Thyroid gland (tissue), 4 donors: ENCODE measurements at regions not wholly inside any gene's neighbourhood (a gene's known extent, or its start where the extent isn't known, plus 50 kb on each side); places are given as distances from the start of the nearest gene placed in this dataset.

ENCODE experiments used
- POLR2A ChIP-seq, 2 donors: fragments of 450-650 bp; IDR thresholded peaks; one replicate each; pipeline ENCODE4 v1.6.1; 2017; ENCODE audit warnings: antibody characterized with exemption in 2 of 2, mild to moderate bottlenecking in 2 of 2, moderate library complexity in 1 of 2
- TF ChIP-seq, protein P1 (sequence below), 6 experiments: fragments of 200-600 bp in 3 of 6; fragments of 450-650 bp in 3 of 6; sonication (generic) in 3 of 6; IDR thresholded peaks; one replicate each; pipeline ENCODE4 v1.5.1; 2016 to 2019; ENCODE audit warnings: antibody characterized with exemption in 6 of 6, mild to moderate bottlenecking in 2 of 6, inconsistent platforms in 1 of 6, moderate library complexity in 1 of 6

DNA sequence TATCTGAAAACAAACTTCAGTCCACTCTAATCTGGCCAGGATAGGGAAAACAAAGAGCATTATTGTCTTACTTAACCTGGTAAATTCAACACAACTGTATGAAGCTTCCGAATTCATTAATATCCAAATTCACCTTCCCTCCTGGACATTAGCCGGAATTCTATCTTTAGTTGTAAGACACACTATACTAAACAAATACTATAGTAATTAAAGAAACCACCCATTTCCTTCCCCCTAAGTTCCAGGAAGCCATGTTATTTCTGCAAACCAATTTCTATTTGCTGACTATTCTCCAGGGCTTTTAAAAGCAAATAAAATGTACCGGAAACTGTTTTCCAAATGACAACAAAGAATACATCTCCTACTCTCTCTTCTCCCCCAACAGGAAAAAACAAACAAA is 122.7 kb upstream of the MDM1 start:
- TF ChIP-seq, protein P1, sequence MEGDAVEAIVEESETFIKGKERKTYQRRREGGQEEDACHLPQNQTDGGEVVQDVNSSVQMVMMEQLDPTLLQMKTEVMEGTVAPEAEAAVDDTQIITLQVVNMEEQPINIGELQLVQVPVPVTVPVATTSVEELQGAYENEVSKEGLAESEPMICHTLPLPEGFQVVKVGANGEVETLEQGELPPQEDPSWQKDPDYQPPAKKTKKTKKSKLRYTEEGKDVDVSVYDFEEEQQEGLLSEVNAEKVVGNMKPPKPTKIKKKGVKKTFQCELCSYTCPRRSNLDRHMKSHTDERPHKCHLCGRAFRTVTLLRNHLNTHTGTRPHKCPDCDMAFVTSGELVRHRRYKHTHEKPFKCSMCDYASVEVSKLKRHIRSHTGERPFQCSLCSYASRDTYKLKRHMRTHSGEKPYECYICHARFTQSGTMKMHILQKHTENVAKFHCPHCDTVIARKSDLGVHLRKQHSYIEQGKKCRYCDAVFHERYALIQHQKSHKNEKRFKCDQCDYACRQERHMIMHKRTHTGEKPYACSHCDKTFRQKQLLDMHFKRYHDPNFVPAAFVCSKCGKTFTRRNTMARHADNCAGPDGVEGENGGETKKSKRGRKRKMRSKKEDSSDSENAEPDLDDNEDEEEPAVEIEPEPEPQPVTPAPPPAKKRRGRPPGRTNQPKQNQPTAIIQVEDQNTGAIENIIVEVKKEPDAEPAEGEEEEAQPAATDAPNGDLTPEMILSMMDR (IDR thresholded peaks at IDR 0.05), result no peak
- no peak for TF ChIP-seq POLR2A (IDR thresholded peaks at IDR 0.05)
